ENCODE measurements at regions not wholly inside any gene's neighbourhood (a gene's known extent, or its start where the extent isn't known, plus 50 kb on each side); places are given as distances from the start of the nearest gene placed in this dataset.

- H2AFZ ChIP-seq (ENCODE audit: low read depth, low read length, poor library complexity, severe bottlenecking) = no peak overlapping the region
- no peaks in the 10 kb centered on the region for H3K9me2 ChIP-seq (ENCODE audit: insufficient read depth)
- no peak overlapping the region for H3K27ac ChIP-seq (ENCODE audit: low read depth, low read length)
- no peak overlapping the region for H3K9ac ChIP-seq (ENCODE audit: low read length)
- ATAC-seq (no peak), DNase-seq (ENCODE audit: low read depth, low spot score) (no peak)
- no peak overlapping the region for H3K4me3 ChIP-seq (replicated peaks in 1 of 2; ENCODE audit: low read depth in 1 of 2, low read length in 2 of 2)
- H3K79me2 ChIP-seq (ENCODE audit: insufficient read depth, low read length) = peaks cover 28% of the 10 kb centered on the region; the same call in 1 of the 2 replicates
- ChIA-PET RAD21 (ENCODE audit: low non-redundant PET in 1 of 2, low total read pairs in 2 of 2, uncharacterized antibody in 2 of 2, unreplicated experiment in 2 of 2) (no interaction called here), POLR2A (no interaction called here), CTCF (no interaction called here)
- intact Hi-C loops (cut with micrococcal nuclease) = no loop called here
- TF ChIP-seq JUND (IDR thresholded peaks at IDR 0.05) (no peak), CTCF (IDR thresholded peaks at IDR 0.05 in 2 of 3, conservative IDR thresholded peaks at IDR 0.05 in 1 of 3; ENCODE audit: borderline replicate concordance in 1 of 3, insufficient read depth in 1 of 3, low read depth in 2 of 3, low read length in 2 of 3) (no peak), ELF1 (IDR thresholded peaks at IDR 0.05; ENCODE audit: borderline replicate concordance, low read depth) (no peak), SRF (IDR thresholded peaks at IDR 0.05; ENCODE audit: low read depth) (no peak), ZNF274 (IDR thresholded peaks at IDR 0.05; ENCODE audit: low read depth, low read length) (no peak), FOSL1 (IDR thresholded peaks at IDR 0.05; ENCODE audit: low read depth) (no peak), REST (IDR thresholded peaks at IDR 0.05; ENCODE audit: low read depth) (no peak), CEBPB (IDR thresholded peaks at IDR 0.05; ENCODE audit: low read depth) (no peak), SP1 (IDR thresholded peaks at IDR 0.05; ENCODE audit: low read depth) (no peak), POLR2AphosphoS5 (IDR thresholded peaks at IDR 0.05; ENCODE audit: low read depth, low read length) (no peak), EZH2 (IDR thresholded peaks at IDR 0.05) (no peak), ZFX (IDR thresholded peaks at IDR 0.05) (no peak), EZH2phosphoT487 (IDR thresholded peaks at IDR 0.05; ENCODE audit: borderline replicate concordance) (no peak), ZBTB33 (IDR thresholded peaks at IDR 0.05; ENCODE audit: extremely low read depth, insufficient replicate concordance, low read length) (no peak), YY1 (IDR thresholded peaks at IDR 0.05; ENCODE audit: extremely low read depth, insufficient replicate concordance, low read depth, low read length) (no peak)
- peaks cover 5% of the 10 kb centered on the region; the same call in 1 of the 2 replicates for H3K27me3 ChIP-seq (ENCODE audit: insufficient read depth, low read length)
- BruUV-seq (replicated peaks) = no TSS peak
- H3K36me3 ChIP-seq (ENCODE audit: control insufficient read depth in 1 of 2, insufficient read depth in 2 of 2, low read length in 2 of 2) = no peaks in the 10 kb centered on the region
- no peaks in the 10 kb centered on the region for H3K4me1 ChIP-seq (ENCODE audit: control insufficient read depth in 1 of 2, insufficient read depth in 2 of 2, low read length in 2 of 2)
- no peaks in the 10 kb centered on the region for H4K20me1 ChIP-seq (ENCODE audit: insufficient read depth)
- H3K9me3 ChIP-seq (ENCODE audit: control insufficient read depth in 1 of 2, insufficient read depth in 1 of 2, low read depth in 1 of 2, low read length in 2 of 2) = no peaks in the 10 kb centered on the region
- no peak overlapping the region for H3K4me2 ChIP-seq (ENCODE audit: low read length)
Measured at GRCh38 chr22:49564666-49565515, 262.8 kb downstream of the BRD1 start.
